Brain pericyte (primary cell): ENCODE measurements at regions not wholly inside any gene's neighbourhood (a gene's known extent, or its start where the extent isn't known, plus 50 kb on each side); places are given as distances from the start of the nearest gene placed in this dataset.

Source experiments
- DNase-seq: peaks from one replicate; pipeline ENCODE4 v3.0.0-alpha.2; 2012; ENCODE audit warnings: low read depth, low spot score

GRCh38 chr1:199734186-199734585 lies 293.3 kb upstream of the NR5A2 start:
- DNase-seq = no peak

DNA sequence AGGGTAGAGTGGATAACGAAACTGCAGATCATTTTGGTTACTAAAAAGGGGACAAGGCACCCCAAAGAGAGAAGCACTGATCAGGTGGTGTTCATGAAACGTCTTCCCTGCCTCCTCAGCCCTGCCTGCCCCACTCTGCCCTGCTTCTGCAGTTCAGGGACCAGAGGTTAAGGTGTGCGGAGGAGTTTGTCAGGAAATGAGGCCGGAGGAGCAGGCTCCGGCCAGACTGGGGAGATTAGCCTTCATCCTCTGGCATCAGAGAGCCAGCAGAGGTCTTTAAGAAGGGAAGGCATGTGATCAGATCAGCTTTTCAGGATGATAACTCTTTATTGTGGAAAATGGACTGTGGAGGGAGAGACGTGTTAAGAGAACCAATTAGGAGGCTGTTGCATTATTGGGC lies 291.9 kb upstream of the NR5A2 start:
- no peak for DNase-seq

DNA sequence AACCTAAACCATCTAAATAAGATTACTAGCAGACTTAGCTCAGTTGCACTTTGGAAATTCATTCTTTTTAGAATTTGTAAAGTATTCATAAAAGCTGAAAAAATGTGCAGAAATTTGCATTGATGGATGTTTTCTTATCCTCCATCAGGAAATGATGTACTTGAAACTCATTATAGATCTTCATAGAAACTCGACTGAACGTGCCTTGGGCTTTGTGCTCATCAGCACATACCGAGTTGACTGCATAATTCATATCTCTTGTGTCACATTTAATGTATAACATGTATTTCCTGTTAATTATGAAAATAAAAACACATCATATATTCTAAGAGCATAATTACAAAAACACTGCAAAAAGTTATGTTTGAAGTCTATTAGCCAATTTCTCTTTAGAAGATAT lies 290.9 kb upstream of the NR5A2 start:
- DNase-seq = no peak

GRCh38 chr1:199741586-199741985 lies 285.9 kb upstream of the NR5A2 start:
- no peak for DNase-seq

- no peak for DNase-seq
Measured at GRCh38 chr1:199742547-199742946, 285.0 kb upstream of the NR5A2 start.

GRCh38 chr1:199743227-199743626 lies 284.3 kb upstream of the NR5A2 start:
- no peak for DNase-seq

DNA sequence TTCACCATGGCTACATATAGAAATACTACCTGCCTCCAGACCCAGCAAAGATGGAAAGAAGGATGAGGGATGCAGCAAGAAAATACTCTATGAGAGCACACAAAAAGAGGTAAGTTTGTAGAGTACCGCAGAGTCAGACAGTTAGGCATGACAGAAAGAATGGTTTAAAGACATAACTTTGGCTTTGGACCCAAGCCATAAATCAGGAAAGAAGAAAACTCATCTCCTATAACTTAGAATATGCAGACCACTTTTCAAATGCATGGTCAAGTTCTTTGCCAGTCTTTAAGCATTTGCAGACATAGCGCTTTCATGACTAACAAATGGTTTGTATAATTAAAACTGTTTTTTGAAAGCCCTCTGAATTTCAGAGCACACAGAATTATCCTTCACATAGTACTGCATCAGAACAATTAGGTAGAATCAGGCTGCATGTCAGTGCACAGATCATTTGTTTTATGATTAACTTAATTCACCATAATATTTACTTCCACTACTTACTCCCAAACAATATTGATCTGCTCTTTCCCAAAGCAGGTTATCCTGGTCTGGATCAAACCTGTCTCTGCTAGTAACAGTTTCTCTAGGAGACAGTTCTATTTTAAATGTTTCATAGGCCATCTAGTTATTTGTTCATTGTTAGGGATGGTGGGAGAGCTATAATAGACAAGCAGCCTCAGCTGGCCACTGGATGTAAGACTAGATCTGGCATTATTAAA lies 280.7 kb upstream of the NR5A2 start:
- DNase-seq = no peak

DNA sequence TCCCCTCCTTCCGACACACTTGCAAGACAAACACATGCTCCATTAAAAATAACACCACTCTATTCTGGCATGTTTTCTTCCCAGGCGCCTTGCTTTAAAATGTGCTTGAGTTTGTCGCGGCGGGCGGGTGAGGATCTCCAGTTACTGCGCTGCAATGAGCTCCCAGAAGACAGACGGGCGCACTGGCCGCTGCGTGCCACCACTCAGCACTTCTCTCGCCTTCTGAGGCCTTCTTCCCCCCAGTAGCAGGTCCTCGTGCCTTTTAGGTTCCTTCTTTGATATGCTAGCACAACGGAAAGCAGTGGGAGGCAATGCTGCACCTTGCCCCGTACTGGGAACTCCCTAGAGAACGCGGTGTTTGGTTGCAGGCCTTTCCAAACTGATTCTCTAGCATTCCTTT lies 279.5 kb upstream of the NR5A2 start:
- no peak for DNase-seq

GRCh38 chr1:199751506-199751905 lies 276.0 kb upstream of the NR5A2 start:
- DNase-seq = no peak

DNA sequence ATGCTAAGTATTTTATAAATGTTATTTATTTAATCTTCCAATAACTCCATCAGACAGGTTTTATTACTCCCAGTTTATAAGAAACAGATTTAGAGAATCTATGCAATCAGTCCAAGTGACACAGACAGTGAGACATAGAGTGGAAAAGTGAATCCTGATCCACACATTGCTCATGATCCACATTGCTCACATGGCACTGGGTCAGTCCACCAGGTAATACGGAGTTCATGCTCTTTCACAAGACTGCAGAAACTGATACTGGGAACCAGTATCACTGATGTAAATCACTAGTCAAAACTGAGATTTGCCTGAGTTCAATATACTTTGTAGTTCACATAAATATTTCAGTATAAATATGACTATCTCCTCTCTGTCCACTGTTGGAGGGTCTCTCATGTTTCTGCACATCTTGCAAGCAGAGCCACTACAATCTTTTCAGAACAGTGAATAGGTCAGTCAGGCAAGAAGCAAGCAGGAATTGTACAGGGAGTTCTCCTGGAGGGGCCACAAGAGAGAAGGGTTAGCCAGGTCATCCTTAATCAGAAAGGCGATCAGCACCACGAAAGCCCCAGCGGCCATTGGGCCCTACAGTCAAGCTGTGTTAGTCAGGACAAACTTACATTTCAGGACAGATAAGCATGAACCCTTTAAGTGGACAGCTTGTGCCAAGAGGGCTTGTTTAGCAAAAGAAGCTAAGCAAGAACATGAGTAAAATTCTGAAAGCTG lies 275.4 kb upstream of the NR5A2 start:
- no peak for DNase-seq

GRCh38 chr1:199752688-199753027 lies 274.9 kb upstream of the NR5A2 start:
- no peak for DNase-seq

DNA sequence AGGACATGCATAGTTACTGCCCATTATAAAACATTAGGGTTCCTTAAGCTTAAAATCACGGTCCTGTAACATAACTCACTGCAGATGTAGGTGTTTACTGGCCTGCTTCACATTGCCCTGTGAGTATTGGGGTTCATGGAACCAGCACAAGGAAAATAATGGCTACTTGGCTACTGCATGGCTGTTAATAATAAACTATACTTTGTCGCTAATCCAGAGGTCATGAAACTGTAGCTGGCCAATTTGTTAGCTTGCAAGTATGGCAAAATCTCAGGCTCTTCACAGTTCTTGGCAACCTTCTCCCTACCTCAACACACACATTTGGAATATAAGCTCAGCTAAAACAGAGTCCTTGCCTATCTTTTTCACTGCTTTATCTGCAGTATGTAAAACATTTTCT lies 274.0 kb upstream of the NR5A2 start:
- DNase-seq = no peak

- DNase-seq = no peak
Measured at GRCh38 chr1:199756066-199756465, 271.4 kb upstream of the NR5A2 start.

DNA sequence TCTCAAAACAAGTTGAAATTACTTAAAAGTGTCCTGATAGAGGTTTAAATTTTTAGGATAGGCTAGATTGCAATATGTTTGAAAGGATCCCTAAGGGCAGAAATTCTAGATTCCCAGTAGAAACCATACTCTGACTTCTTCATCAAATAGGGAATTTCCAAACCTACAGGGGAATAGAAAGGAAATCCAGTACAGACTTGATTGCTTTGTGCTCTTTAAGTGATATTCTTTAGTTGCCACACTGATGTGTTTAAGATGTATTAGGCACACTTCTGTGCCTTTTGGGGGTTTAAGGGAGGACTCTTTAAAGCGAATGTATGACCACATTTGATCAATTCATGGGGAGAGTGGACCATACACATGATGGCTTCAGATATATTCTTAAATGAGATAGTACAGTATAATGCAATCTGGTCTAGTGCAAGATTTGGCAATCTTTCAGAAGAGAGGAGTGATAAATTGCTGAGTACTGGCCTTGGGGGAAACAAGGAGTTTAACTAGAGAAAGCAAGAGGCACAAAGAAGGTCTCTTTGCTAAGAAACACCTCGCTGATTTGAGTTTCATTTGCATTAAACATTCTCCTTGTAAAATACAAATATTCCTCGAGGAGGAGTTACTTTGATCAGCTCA lies 268.8 kb upstream of the NR5A2 start:
- DNase-seq = no peak

DNA sequence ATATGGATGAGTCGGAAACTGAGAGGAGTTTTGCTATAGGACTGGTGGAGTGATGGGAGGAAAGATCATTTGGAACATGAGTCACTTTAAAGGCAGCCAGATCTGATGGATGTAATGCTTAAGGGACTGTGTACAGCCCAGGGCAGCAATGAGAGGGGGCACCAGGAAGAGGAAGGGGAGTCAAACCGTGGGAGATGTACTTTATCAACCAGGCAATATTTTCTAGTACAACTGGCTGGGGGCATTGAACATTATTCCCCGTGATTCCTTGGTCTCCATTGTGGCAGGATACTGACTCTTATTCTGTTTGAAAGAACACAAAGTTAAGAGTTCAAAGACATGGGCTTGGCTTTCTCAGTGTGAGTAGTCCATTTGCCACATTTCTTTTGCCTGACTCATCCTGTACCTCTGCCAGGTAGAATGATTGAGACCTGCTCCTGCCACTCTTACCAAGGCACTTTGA lies 268.2 kb upstream of the NR5A2 start:
- DNase-seq = no peak

DNA sequence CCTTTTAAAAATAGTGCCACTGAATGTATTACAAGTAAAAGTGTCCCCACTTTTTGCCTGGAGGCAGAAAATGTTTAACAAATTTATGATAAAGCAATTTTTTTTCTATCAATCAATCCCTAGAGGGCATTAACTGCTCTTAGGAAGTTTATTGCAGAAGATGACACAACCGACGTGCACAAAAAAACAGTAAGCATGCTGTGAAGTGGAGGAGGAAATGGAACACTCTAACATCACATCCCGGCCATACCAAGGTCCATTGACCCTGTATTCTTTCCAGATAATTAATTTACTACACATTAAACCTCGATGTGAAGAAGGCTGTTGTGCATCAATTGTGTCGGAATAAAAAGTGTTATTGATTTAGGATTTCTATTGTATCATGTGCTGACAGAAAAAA lies 264.9 kb upstream of the NR5A2 start:
- no peak for DNase-seq

- DNase-seq = no peak
Measured at GRCh38 chr1:199766218-199766792, 261.2 kb upstream of the NR5A2 start.

GRCh38 chr1:199767700-199768099 lies 259.8 kb upstream of the NR5A2 start:
- no peak for DNase-seq

GRCh38 chr1:199774433-199775089 lies 252.9 kb upstream of the NR5A2 start:
- no peak for DNase-seq

DNA sequence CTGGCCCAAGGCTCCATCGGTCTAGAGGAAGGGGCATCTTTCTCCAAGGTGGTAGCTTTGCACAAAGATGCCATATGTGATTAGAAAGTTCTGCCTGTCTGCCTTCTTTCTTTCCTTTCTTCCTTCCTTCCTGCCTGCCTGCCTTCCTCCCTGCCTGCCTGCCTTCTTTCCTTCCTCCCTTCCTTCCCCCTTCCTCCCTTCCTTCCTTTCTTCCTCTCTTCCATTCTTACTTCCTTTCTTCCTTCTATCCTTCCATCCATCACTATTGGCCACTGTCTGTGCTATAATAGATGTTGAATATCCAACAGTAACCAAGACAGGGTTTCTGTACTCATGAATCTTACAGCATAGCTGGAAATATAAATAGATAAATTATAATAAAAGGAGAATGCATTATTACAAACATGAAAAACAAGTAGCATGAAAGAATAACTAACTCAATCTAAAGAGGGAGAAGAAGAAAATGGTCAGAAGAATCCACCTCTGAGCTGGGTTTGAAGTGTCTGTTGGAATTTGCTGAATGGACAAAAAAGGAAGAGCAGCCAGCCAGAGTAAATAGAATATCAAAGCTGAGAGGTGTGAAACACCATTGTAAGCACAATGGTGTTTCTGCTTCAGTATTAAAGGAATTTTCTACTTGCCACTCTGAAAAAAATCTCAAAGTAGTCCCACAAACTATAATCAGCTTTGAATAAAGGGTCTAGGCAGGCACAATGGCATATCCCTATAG lies 250.6 kb upstream of the NR5A2 start:
- DNase-seq = no peak

- DNase-seq = no peak
Measured at GRCh38 chr1:199778324-199778955, 249.1 kb upstream of the NR5A2 start.
